Neutrophil (primary cell): ENCODE measurements at regions not wholly inside any gene's neighbourhood (a gene's known extent, or its start where the extent isn't known, plus 50 kb on each side); places are given as distances from the start of the nearest gene placed in this dataset.
"Not testable (repeated sequence)": the region's sequence is repeated elsewhere in the genome, so short reads cannot be mapped to it uniquely, and the experiment has no call there.

Experiments
- H3K27ac ChIP-seq: fragments of 200-600 bp; sonication (generic); 2 replicates; pipeline ENCODE4 v1.5.1; 2016; ENCODE audit warnings: mild to moderate bottlenecking, moderate library complexity
- H3K27me3 ChIP-seq: fragments of 200-600 bp; sonication (generic); 2 replicates; pipeline ENCODE4 v1.6.0; 2016; ENCODE audit warnings: mild to moderate bottlenecking
- H3K36me3 ChIP-seq: fragments of 200-600 bp; sonication (generic); 2 replicates; pipeline ENCODE4 v1.5.1; 2017
- H3K4me1 ChIP-seq, 2 experiments: fragments of 200-600 bp in 1 of 2; sonication (generic) in 1 of 2; 1 replicate in 1 of 2; 2 replicates in 1 of 2; pipeline versions ENCODE4 v1.5.1 to v1.6.1; 2013 to 2016; ENCODE audit warnings: low read depth in 1 of 2, low read length in 1 of 2, mild to moderate bottlenecking in 1 of 2, moderate library complexity in 1 of 2; ENCODE audit not compliant: control insufficient read depth in 1 of 2, insufficient read depth in 1 of 2
- H3K4me3 ChIP-seq, 2 experiments: fragments of 200-600 bp in 1 of 2; sonication (generic) in 1 of 2; 1 replicate in 1 of 2; 2 replicates in 1 of 2; pipeline ENCODE4 v1.5.1; 2013 to 2016; ENCODE audit warnings: low read depth in 1 of 2, low read length in 1 of 2, mild to moderate bottlenecking in 1 of 2, moderate library complexity in 1 of 2
- H3K9me3 ChIP-seq: fragments of 200-600 bp; sonication (generic); 2 replicates; pipeline ENCODE4 v1.5.1; 2016
- CTCF ChIP-seq: fragments of 200-600 bp; sonication (generic); IDR thresholded peaks from 2 replicates; pipeline ENCODE4 v1.5.1; 2016; ENCODE audit warnings: antibody characterized with exemption

DNA sequence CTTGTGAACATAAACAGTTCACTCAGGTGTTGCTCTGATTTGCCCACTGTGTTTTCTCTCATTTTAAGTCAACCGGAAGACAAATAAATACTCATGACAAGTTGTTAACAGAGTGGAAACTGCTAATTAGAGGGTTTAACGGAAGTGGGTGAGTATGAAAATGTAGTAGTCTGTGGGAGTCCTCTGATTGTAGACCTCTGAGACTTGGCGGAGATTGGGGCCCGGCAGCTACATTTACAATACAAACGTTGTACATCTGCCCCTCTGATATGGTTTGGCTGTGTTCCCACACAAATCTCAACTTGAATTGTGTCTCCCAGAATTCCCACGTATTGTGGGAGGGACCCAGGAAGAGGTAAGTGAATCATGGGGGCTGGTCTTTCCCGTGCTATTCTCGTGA, 107.3 kb upstream of the FAM98A start:
- Histone ChIP-seq H3K9me3 (no peaks in the 10 kb centered on the region), H3K4me3 (no peak overlapping the region), H3K27me3 (no peaks in the 10 kb centered on the region), H3K27ac (no peak overlapping the region), H3K36me3 (no peaks in the 10 kb centered on the region), H3K4me1 (no peaks in the 10 kb centered on the region)
- no peak for TF ChIP-seq CTCF

- no peaks in the 10 kb centered on the region for H3K27me3 ChIP-seq
- no peaks in the 10 kb centered on the region for H3K9me3 ChIP-seq
- no peaks in the 10 kb centered on the region for H3K4me1 ChIP-seq
- H3K36me3 ChIP-seq, result no peaks in the 10 kb centered on the region
- no peak for TF ChIP-seq CTCF
- no peak overlapping the region for H3K4me3 ChIP-seq
- no peak overlapping the region for H3K27ac ChIP-seq
These were observed 105.3 kb upstream of the FAM98A start for GRCh38 chr2:33704406-33704855.

DNA sequence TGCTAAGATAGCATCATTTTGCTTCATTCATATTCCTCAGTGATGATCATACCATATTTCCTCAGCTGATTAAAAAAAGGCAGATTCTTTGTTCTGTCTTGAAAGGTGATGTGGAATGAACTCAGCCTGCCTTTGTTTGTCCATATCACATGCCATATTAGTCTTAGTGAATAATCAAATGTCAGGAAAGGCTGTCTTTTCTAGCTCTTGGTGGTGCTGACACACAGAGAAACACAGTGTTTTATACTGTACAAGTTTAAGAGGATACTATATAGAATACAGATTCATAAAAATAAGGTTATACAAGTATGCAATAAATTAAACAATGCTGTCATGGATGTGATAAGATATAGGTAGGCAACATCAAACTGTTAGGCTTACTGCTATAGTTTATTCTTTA, 97.1 kb upstream of the FAM98A start:
- Histone ChIP-seq H3K27ac (no peak overlapping the region), H3K36me3 (no peaks in the 10 kb centered on the region), H3K4me1 (no peaks in the 10 kb centered on the region), H3K4me3 (no peak overlapping the region), H3K9me3 (no peaks in the 10 kb centered on the region), H3K27me3 (no peaks in the 10 kb centered on the region)
- TF ChIP-seq CTCF, result no peak

DNA sequence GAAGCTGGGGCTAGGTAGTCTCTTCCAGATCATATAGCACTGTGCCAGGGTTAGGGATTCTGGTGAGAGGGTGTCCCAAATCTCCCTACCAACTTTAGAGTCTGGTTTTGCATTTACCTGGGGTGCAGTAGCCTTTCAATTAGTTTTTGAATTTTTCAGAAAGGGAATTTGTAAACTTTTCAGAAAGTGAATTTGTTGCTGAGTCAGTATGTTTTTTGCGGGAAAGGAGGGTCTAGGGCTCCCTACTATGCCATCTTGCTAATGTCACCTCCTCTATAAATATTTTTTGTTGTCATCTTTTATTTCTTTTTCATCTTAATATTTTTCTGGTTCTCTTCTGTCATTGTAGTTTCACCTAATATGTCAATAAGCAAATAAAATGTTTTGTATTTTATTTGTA, 95.8 kb upstream of the FAM98A start:
- Histone ChIP-seq H3K36me3 (no peaks in the 10 kb centered on the region), H3K4me1 (no peaks in the 10 kb centered on the region), H3K27ac (no peak overlapping the region), H3K27me3 (no peaks in the 10 kb centered on the region), H3K4me3 (no peak overlapping the region), H3K9me3 (no peaks in the 10 kb centered on the region)
- TF ChIP-seq CTCF, result no peak

DNA sequence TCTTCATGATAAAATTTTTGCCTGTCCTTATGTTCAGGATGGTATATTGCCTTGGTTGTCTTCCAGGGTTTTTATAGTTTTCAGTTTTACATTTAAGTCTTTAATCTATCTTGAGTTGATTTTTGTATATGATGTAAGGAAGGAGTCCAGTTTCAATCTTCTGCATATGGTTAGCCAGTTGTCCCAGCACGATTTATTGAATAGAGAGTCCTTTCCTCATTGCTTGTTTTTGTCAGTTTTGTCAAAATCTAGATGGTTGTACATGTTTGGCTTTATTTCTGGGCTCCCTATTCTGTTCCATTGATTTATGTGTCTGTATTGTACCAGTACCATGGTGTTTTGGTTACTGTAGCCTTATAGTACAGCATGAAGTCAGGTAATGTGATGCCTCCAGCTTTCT, 91.6 kb upstream of the FAM98A start:
- H3K4me1 ChIP-seq, H3K36me3 ChIP-seq, H3K9me3 ChIP-seq, H3K4me3 ChIP-seq, H3K27me3 ChIP-seq, H3K27ac ChIP-seq: not testable (repeated sequence)

DNA sequence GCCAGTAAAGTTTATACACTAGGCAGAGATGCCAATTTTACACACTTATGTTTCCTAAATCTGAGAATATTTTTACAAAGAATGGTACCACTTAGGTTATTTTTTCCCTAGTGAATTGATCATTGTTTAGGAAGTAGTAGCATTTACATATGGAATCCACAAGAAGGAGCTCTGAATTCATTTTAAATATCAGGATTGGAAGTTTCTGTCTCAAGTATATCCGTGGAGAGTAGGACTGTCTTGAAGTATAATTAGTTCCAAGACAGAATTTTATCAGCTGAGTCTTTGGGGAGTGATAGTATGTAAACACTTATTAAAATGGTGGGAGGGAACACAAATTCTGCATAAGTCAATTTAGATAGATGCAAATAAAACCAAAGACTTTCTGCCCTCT, 82.3 kb upstream of the FAM98A start:
- no peak for TF ChIP-seq CTCF
- no peaks in the 10 kb centered on the region for H3K4me1 ChIP-seq
- no peak overlapping the region for H3K4me3 ChIP-seq
- no peak overlapping the region for H3K27ac ChIP-seq
- H3K9me3 ChIP-seq, result no peaks in the 10 kb centered on the region
- H3K27me3 ChIP-seq, result no peaks in the 10 kb centered on the region
- H3K36me3 ChIP-seq, result no peaks in the 10 kb centered on the region
